Mucosa of descending colon (tissue), 3 donors: ENCODE measurements at regions not wholly inside any gene's neighbourhood (a gene's known extent, or its start where the extent isn't known, plus 50 kb on each side); places are given as distances from the start of the nearest gene placed in this dataset.
A peak's percentile ranks its signal among the peaks of the same experiment; 100 is the strongest.

ENCODE experiments used
- ATAC-seq: fragments of 200-7000 bp; cut with Tn5 transposase; one replicate; pipeline ENCODE4 v1.9.1; 2020; ENCODE audit warnings: mild to moderate bottlenecking, moderate library complexity
- DNase-seq, 3 donors: peaks; one replicate each; pipeline ENCODE4 v3.0.0-alpha.2; 2020
- H3K36me3 ChIP-seq: fragments of 200-600 bp; one replicate; pipeline ENCODE4 v1.8.0; 2021; ENCODE audit warnings: low read depth, mild to moderate bottlenecking
- H3K4me1 ChIP-seq: fragments of 200-600 bp; one replicate; pipeline ENCODE4 v1.8.0; 2021; ENCODE audit warnings: low read depth, mild to moderate bottlenecking
- H3K4me3 ChIP-seq: fragments of 200-600 bp; one replicate; pipeline ENCODE4 v1.8.0; 2021; ENCODE audit warnings: mild to moderate bottlenecking
- H3K9me3 ChIP-seq: fragments of 200-600 bp; one replicate; pipeline ENCODE4 v1.8.0; 2021; ENCODE audit warnings: mild to moderate bottlenecking
- intact Hi-C, 2 donors: fragments of 100-400 bp; cut with DNase I in 1 of 2; cut with micrococcal nuclease in 1 of 2; formaldehyde crosslinking; loops; one replicate each; pipeline versions ENCODE4 v1.11.0 to v1.11.1; 2022; cut with DNase I, micrococcal nuclease
- TF ChIP-seq, protein P1 (sequence below): fragments of 200-600 bp; IDR thresholded peaks from one replicate; pipeline ENCODE4 v1.8.0; 2022; ENCODE audit warnings: antibody characterized with exemption, mild to moderate bottlenecking
- donor health status: DM: no; HTN: no; CAD: no; lungs with moderate emphysema.
- donor health status: DM: no; HTN: no; CAD: no.
- donor health status: DM: no; HTN: yes; CAD: no.

DNA sequence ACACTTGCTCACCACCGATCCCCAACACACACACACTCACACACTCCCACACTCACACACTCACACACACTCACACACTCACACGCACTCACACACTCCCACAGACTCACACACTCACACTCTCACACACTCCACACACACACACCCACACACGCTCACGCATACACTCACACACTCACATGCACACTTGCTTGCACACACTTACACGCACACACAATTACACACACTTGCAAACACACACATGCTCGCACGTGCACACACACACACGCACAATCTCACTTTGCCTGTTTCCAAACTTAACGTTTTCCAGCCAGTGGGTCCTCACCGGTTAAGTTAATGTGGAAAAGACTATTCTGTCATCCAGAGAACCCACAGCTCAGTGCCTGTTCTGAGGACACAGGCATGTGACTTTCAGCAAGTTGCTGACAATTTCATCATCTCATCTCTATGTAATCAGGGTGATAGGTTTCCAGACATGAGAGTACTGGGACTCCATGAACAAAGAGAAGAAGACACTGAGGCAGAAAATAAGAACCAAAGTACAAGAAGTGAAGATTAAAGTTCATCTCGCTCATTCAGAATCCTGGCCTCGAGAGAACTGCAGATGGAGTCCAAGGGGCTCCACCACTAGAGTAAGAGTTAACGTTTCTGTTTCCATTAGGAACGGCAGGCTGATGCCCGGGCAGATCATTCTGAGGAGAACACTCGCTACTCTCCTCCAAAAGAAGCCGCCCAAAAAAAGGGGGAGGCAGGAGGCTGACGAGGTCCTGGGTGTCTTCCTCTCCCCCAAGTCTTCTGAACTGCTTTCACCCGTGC, 153.2 kb upstream of the FRG1 start:
- no peak overlapping the region for H3K4me3 ChIP-seq
- intact Hi-C loops, result no loop called here
- no peak for ATAC-seq
- no peaks in the 10 kb centered on the region for H3K9me3 ChIP-seq
- no peak for DNase-seq
- TF ChIP-seq, protein P1, sequence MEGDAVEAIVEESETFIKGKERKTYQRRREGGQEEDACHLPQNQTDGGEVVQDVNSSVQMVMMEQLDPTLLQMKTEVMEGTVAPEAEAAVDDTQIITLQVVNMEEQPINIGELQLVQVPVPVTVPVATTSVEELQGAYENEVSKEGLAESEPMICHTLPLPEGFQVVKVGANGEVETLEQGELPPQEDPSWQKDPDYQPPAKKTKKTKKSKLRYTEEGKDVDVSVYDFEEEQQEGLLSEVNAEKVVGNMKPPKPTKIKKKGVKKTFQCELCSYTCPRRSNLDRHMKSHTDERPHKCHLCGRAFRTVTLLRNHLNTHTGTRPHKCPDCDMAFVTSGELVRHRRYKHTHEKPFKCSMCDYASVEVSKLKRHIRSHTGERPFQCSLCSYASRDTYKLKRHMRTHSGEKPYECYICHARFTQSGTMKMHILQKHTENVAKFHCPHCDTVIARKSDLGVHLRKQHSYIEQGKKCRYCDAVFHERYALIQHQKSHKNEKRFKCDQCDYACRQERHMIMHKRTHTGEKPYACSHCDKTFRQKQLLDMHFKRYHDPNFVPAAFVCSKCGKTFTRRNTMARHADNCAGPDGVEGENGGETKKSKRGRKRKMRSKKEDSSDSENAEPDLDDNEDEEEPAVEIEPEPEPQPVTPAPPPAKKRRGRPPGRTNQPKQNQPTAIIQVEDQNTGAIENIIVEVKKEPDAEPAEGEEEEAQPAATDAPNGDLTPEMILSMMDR, result no peak
- no peaks in the 10 kb centered on the region for H3K36me3 ChIP-seq
- no peaks in the 10 kb centered on the region for H3K4me1 ChIP-seq

DNA sequence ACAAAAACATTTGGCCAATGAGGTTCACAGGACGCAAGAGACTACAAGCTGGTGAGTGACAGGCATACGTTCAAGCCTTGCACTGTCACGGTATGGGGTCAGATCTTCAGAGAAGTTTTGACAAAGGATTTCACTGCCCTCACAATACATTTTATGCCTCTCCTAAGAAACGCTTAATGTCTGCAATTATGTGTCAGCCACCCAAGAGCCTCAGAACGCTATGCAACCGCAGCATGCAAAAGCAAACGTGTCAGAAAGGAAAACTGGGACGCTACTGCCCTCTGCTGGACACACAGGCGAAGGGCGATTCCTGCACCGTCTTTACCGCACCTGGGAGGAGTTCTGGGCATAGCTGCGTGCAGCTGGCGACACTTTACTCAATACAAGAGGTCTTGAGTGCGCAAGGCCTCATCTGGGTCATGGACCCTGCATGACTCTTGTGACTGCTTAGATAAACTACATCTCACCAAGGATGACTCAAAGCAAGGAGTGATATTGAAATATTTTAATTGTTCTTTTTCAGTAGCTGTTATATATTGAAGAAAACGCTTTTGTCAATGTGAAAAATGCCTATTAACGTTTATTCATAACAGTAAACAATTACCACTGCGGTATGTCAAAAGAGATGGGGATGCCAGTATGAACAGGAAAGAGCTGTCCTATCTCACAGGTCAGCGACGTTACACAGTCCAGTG, 147.6 kb upstream of the FRG1 start:
- Histone ChIP-seq H3K36me3 (no peaks in the 10 kb centered on the region), H3K4me1 (no peaks in the 10 kb centered on the region), H3K4me3 (no peak overlapping the region), H3K9me3 (no peaks in the 10 kb centered on the region)
- ATAC-seq (peak; percentile 90), DNase-seq (peak in 2 of 3 donors; percentile 62 to 73)
- TF ChIP-seq, protein P1, result peak; percentile 87
- intact Hi-C loops, result no loop called here

DNA sequence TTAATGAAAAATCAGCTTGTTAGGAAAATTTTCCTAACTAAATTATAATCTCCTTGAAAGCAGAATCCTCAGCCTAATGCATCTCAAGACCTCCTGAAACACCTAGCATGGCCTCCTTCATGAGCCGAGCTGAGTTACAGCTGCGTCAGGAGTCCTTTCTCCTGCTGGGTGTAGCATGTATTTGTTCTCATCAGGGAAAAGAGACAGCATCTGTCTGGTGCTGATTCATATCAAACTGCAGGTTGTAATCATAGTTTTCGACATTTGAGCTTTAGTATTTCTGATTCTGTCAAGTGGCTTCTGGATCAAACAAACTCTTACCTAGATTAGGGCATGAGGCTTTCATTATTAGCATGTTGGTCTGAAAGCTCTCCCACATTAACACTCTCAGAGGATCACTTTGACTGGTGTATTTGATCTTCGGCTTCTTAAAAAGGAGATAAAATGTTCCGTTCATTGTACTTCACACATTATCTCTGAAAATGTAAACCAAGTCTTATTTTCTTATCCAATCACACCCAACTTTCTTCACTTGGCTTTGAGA, 140.1 kb upstream of the FRG1 start:
- intact Hi-C loops, result no loop called here
- ATAC-seq, result no peak

DNA sequence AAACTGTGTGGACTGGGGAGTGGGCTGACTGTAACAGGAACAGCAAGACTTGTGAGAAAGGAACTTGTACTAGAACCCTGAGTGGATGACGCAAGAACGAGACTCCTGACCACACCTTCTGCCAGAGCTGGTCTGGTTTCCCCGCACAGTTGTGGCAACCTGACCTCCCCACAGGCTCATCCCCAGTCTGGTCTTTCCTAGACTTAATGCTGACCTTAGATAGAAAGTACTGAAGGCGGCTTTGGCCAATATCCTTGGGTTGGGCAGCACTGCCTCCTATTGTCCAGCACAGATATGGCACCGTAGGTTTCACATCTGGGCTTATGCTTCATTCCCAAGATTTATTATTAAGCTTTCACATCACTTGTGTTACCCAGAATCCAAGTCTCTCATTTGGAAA, 137.8 kb upstream of the FRG1 start:
- Histone ChIP-seq H3K36me3 (no peaks in the 10 kb centered on the region), H3K4me1 (no peaks in the 10 kb centered on the region), H3K4me3 (no peak overlapping the region), H3K9me3 (peaks cover 10% of the 10 kb centered on the region)
- ATAC-seq (no peak), DNase-seq (no peak)
- TF ChIP-seq, protein P1, result no peak
- intact Hi-C loops, result no loop called here

More for the DNA sequence above, 140.1 kb upstream of the FRG1 start:
- DNase-seq, result no peak
- H3K4me3 ChIP-seq, result no peak overlapping the region
- no peaks in the 10 kb centered on the region for H3K9me3 ChIP-seq
- TF ChIP-seq, protein P1, result no peak
- H3K4me1 ChIP-seq, result no peaks in the 10 kb centered on the region
- no peaks in the 10 kb centered on the region for H3K36me3 ChIP-seq

DNA sequence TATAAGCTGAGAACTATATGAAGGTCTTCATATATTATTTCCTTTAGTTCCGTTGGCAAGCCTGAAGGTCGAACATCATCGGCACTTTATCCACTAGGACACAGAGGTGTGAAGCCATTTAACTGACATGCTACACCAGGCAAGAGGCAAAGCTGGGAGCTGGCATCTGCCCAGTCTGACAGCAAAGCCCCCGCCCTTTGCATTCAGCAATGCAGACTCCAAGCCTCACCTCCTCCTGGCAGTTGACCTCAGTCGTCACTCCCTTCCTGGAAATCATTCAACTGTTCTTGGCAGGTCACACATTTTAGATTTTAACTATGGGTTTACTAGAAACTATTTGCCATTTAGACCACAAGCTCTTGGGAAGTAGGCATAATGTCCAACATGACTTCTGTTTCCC, 135.8 kb upstream of the FRG1 start:
- ATAC-seq, result no peak

More for the DNA sequence above, 135.8 kb upstream of the FRG1 start:
- Histone ChIP-seq H3K4me1 (no peaks in the 10 kb centered on the region), H3K4me3 (no peak overlapping the region), H3K36me3 (no peaks in the 10 kb centered on the region), H3K9me3 (peaks cover 10% of the 10 kb centered on the region)
- DNase-seq, result no peak
- intact Hi-C loops, result no loop called here
- TF ChIP-seq, protein P1, result no peak
